ENCODE measurements at regions not wholly inside any gene's neighbourhood (a gene's known extent, or its start where the extent isn't known, plus 50 kb on each side); places are given as distances from the start of the nearest gene placed in this dataset.

DNA sequence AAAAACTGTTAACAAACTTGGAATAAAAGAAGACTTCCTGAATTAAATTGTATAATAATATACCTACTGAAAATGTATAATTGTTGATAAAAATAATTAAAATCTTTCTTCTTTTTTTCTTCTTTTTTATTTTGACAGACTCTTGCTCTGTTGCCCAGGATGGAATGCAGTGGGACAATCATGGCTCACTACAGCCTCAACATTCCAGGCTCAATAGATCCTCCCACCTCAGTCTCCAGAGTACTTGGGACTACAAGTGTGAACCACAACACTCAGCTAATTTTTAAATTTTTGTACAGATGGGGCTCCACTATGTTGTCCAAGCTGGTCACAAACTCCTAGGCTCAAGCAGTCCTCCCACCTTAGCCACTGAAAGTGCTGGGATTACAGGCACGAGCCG is 1063.8 kb upstream of the CNTN5 start:
- Mint-ChIP-seq H3K9me3 (peaks cover 4% of the 10 kb centered on the region), H3K36me3 (ENCODE audit: low read depth) (no peaks in the 10 kb centered on the region), H3K27me3 (ENCODE audit: low read depth) (no peaks in the 10 kb centered on the region), H3K27ac (no peak overlapping the region), H3K4me3 (no peak overlapping the region), H3K4me1 (ENCODE audit: low read depth) (no peaks in the 10 kb centered on the region)
- DNase-seq (ENCODE audit: low spot score): no peak

DNA sequence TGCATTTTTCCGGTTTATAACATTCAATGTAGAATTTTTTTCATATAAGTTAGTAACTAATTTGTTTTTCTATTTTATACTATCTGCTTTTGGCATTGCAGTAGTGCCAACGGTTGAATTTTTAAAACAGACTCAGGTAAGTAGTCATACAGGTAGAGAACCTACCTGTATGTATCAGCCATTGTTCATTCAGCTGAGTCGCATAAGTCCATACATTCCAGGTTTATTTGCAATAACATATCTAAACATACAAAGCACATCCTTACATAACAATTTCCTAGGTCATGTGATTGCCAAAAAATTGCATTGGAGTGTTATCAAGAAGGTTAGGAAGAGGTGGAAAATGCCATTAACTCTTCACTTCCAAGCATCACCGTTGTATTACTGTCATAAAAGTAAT is 1059.3 kb upstream of the CNTN5 start:
- H3K9me3 Mint-ChIP-seq: peaks cover 15% of the 10 kb centered on the region
- H3K4me1 Mint-ChIP-seq (ENCODE audit: low read depth): no peaks in the 10 kb centered on the region
- no peak for DNase-seq (ENCODE audit: low spot score)
- H3K27ac Mint-ChIP-seq: no peak overlapping the region
- no peak overlapping the region for H3K4me3 Mint-ChIP-seq
- no peaks in the 10 kb centered on the region for H3K27me3 Mint-ChIP-seq (ENCODE audit: low read depth)
- H3K36me3 Mint-ChIP-seq (ENCODE audit: low read depth): no peaks in the 10 kb centered on the region

DNA sequence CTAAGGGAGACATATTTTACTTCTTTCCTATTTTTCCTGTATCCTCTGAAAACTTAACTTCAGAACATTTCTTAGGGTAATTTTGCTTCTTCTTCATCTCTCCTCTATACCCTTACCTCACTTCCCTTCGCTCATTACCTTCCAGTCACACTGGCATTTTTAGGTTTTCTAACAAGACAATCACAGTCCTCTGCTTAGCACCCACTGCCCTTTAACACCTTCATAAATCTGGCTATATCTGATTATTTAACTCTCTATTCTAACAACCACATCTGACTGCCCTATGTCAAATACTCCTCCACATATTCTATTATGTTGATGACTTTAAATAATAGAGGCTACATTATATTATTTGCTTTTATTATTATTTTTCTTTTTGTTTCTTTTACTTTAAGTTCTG is 1058.0 kb upstream of the CNTN5 start:
- H3K27me3 Mint-ChIP-seq (ENCODE audit: low read depth): no peaks in the 10 kb centered on the region
- H3K9me3 Mint-ChIP-seq: peaks cover 22% of the 10 kb centered on the region
- H3K36me3 Mint-ChIP-seq (ENCODE audit: low read depth): no peaks in the 10 kb centered on the region

DNA sequence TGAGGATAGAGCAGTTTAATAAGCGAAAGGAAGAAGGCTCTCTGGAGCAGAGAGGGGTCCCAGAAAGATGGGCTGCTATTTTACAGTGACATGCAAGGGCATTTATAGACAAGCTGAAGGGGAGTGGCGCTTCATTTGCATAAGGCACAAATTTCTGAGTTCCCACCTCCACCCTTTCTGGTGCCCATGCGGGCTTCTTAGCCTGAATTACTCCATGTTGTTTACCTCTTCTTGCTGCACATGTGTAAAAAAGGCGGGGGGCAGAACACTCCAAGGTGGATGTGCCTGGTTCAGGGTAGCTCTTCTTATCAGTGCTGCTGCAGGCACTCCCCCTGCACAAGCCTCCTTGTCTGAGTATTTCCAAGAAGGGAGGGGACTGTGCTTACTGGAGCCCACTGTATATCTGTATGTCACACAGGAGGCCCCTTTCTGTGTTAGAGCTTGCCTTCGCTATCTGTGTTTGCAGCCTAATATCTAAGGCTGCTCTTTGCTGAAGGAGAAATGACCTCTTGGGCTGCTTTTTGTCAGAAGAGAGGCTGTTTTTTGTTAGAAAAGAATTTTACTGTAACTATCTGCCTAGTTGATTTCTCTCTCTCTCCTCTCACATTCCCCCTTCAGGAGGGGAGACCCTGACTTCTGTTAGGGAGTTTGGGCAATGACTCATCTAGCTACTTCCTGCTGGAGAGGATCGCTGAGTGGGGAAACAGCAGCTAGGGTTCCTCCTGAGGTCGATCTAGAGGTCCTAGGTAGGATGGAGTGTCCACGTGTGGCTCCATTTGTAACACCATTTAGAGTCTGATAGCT is 1057.0 kb upstream of the CNTN5 start:
- DNase-seq (ENCODE audit: low spot score): no peak
- H3K36me3 Mint-ChIP-seq (ENCODE audit: low read depth): no peaks in the 10 kb centered on the region
- no peaks in the 10 kb centered on the region for H3K27me3 Mint-ChIP-seq (ENCODE audit: low read depth)
- no peak overlapping the region for H3K27ac Mint-ChIP-seq
- no peaks in the 10 kb centered on the region for H3K4me1 Mint-ChIP-seq (ENCODE audit: low read depth)
- H3K9me3 Mint-ChIP-seq: peaks cover 22% of the 10 kb centered on the region
- no peak overlapping the region for H3K4me3 Mint-ChIP-seq

More for the DNA sequence above, 1058.0 kb upstream of the CNTN5 start:
- no peaks in the 10 kb centered on the region for H3K4me1 Mint-ChIP-seq (ENCODE audit: low read depth)
- H3K4me3 Mint-ChIP-seq: no peak overlapping the region
- no peak for DNase-seq (ENCODE audit: low spot score)
- no peak overlapping the region for H3K27ac Mint-ChIP-seq

DNA sequence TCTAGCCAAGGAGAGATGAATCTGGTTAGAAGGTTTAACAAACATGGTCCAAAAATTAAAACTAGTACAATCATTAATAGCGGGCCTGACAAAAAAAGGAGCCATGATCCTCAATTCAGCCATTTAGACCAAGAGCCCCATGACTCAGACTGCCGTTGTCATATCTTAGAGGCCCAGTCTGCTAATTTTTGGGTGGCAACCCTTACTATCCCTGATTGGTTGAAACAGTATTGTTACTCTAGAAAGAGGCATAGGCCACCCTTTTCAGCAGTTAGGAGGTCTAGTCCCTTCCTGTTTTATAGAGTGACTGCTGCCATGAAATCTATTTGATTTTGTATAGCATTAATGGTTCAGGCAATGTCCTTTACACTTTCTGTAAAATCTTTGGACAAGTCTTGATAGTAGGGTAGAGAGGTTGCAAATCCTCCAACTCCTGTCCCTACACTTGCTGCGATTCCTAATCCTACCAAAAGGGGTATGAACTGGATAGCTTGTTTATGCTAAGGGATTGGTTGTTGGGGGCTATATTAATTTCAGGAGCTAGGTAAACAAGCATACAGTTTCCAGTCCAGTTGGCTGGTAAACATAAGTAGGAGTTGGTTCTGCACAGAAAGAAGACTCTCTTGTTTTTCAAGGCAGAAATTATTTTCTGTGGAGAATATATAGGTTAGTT is 1056.3 kb upstream of the CNTN5 start:
- Mint-ChIP-seq H3K9me3 (peaks cover 22% of the 10 kb centered on the region), H3K27ac (no peak overlapping the region), H3K4me3 (no peak overlapping the region), H3K4me1 (ENCODE audit: low read depth) (no peaks in the 10 kb centered on the region), H3K27me3 (ENCODE audit: low read depth) (no peaks in the 10 kb centered on the region), H3K36me3 (ENCODE audit: low read depth) (no peaks in the 10 kb centered on the region)
- DNase-seq (ENCODE audit: low spot score): no peak

DNA sequence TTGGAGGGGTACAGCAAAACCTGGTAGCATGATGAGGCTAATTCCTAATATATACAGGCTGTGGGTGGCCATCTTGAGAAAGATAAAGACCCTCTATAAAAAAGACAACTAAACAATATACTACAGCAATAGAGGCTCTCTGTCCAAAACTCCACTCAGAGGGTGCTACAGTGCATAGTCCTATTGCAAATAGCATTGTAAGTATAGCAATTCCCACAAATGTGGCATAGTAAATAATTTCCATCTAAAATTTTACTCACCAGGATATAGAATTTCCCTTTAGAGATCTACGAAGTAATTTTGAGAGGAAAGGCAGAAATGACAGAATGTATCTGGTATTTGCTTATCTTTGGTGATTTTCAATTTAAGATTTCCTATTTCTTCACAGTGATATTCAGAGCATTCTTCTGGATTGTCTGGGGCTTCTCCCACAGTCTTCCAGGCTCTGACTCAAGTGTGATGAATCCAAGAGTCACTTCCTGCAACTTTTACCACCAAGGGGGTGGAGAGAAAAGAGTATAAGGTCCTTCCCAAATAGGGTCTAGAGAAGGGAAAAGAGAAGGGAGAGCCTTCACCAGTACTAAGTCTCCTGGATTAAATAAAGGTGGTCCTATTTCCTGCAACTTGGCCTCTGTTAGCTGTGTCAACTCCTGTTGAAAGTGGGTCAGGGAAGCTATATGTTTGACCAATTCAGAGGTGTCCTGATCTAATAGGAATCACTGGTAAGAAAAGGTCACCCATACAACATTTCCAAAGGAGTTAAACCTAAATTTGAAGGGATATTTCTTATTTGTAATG is 1054.7 kb upstream of the CNTN5 start:
- Mint-ChIP-seq H3K36me3 (ENCODE audit: low read depth) (no peaks in the 10 kb centered on the region), H3K27ac (no peak overlapping the region), H3K9me3 (peaks cover 28% of the 10 kb centered on the region), H3K4me1 (ENCODE audit: low read depth) (no peaks in the 10 kb centered on the region), H3K4me3 (no peak overlapping the region), H3K27me3 (ENCODE audit: low read depth) (no peaks in the 10 kb centered on the region)
- DNase-seq (ENCODE audit: low spot score): no peak

DNA sequence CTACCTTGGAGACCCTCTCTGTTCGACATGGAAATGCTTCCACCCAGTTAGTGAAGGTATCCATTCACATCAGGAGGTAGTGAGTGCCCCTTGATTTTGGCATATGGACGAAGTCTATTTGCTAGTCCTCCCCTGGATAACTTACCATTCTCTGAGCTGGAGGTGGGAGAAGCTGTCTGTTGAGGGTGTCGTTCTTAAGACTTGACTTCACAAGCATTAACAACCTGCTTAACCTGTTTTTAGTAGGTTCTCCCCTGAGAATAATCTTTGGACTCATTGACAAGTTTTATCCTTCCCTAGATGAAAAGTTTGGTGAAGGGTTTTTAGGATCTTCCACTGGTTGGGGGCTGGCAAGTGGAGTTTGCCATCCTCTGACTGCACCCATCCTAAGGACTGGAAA is 1053.8 kb upstream of the CNTN5 start:
- no peaks in the 10 kb centered on the region for H3K4me1 Mint-ChIP-seq (ENCODE audit: low read depth)
- H3K4me3 Mint-ChIP-seq: no peak overlapping the region
- peaks cover 28% of the 10 kb centered on the region for H3K9me3 Mint-ChIP-seq

DNA sequence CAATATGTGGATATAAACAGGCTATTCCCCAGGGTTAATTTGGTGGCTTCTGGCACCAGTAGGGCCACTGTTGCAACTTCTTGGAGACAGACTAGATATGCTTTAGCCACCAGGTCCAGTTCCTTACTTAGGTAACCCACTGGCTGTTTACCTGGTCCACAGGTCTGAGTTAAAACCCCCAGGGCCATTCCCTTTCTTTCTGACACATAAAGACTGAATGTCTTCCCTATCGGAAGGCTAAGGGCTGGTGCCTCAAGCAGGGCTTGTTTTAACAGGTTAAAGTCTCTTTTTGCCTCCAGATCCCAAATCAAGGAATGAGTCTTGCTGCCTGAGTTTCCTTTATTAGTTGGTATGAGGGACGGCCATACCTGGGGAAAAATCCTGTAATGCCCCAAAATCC is 1052.7 kb upstream of the CNTN5 start:
- no peaks in the 10 kb centered on the region for H3K27me3 Mint-ChIP-seq (ENCODE audit: low read depth)
- H3K36me3 Mint-ChIP-seq (ENCODE audit: low read depth): no peaks in the 10 kb centered on the region

More for the DNA sequence above, 1053.8 kb upstream of the CNTN5 start:
- Mint-ChIP-seq H3K27me3 (ENCODE audit: low read depth) (no peaks in the 10 kb centered on the region), H3K27ac (no peak overlapping the region), H3K36me3 (ENCODE audit: low read depth) (no peaks in the 10 kb centered on the region)
- no peak for DNase-seq (ENCODE audit: low spot score)

DNA sequence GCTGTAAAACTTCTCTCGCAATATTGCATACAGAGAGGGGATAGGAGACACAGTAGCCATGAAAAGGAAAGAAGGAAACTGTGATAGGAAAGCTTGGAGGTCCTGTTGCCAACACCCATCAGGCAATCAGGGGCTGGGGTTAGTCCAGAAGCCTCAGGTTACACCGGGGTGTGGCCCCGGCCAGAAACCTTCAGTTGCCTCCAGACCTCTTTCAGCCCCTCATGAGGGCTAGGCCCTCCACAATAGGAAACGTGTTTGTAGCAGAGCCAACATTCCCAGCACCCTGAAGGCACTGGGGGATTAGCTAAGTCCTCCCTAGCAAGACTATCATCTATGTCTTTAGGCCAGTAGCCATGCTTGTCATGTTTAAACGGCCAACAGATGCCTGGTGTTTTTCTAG is 1048.0 kb upstream of the CNTN5 start:
- H3K27ac Mint-ChIP-seq: no peak overlapping the region
- H3K36me3 Mint-ChIP-seq (ENCODE audit: low read depth): no peaks in the 10 kb centered on the region
- no peak for DNase-seq (ENCODE audit: low spot score)
- H3K4me3 Mint-ChIP-seq: no peak overlapping the region
- H3K27me3 Mint-ChIP-seq (ENCODE audit: low read depth): no peaks in the 10 kb centered on the region
- peaks cover 6% of the 10 kb centered on the region for H3K9me3 Mint-ChIP-seq
- H3K4me1 Mint-ChIP-seq (ENCODE audit: low read depth): no peaks in the 10 kb centered on the region

More for the DNA sequence above, 1052.7 kb upstream of the CNTN5 start:
- Mint-ChIP-seq H3K27ac (no peak overlapping the region), H3K4me3 (no peak overlapping the region), H3K4me1 (ENCODE audit: low read depth) (no peaks in the 10 kb centered on the region), H3K9me3 (peaks cover 21% of the 10 kb centered on the region)
- DNase-seq (ENCODE audit: low spot score): no peak

DNA sequence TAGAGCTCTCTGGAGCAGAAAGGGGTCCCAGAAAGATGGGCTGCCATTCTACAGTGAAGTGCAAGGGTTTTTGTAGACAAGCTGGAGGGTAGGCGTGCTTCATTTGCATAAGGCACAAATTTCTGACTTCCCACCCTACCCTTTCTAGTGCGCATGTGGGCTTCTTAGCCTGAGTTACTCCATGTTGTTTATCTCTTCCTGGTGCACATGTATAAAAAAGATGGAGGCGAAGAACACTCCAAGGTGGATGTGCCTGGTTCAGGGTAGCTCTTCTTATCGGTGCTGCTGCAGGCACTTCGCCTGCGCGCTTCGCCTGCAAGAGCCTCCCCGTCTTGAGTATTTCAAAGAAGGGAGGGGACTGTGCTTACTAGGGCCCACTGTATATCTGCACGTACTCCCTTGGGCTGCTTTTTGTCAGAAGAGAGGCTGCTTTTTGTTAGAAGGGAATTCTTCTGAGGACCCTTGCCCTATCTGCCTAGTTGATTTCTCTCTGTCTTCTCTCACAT is 1047.3 kb upstream of the CNTN5 start:
- DNase-seq (ENCODE audit: low spot score): no peak
- Mint-ChIP-seq H3K27me3 (ENCODE audit: low read depth) (no peaks in the 10 kb centered on the region), H3K9me3 (peaks cover 6% of the 10 kb centered on the region), H3K4me3 (no peak overlapping the region), H3K36me3 (ENCODE audit: low read depth) (no peaks in the 10 kb centered on the region), H3K27ac (no peak overlapping the region), H3K4me1 (ENCODE audit: low read depth) (no peaks in the 10 kb centered on the region)

DNA sequence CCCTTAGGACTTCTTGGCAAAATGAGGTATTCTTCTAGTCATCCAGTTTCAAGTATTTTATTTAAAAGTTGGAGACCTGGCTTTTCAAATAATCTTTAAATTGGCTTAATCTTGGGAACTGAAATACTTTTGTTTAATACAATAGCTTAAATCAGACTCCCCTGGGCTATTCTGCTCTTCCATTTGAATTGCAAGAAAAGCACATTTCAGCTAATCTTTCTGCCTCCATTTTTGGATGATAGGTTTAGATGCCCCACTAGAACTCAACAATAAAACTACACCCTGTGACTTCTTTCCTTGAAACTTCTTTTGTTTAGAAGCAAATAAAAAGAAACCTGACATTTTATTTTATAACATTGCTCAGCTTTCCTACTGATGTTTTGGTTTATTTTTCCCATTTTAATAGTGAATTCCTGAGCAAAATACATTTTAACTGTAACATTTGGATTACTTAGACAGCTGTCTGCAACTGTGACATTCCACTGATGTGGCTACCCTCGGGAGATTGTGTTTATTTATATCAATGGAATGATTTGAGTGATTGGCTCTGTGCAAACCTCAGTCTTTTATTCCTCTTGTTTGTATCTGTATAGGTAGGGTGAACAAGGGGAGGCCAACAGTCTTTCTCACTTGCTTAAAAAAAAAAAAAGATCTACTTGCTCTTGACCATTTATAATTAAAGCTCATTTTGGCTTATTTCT is 1045.8 kb upstream of the CNTN5 start:
- no peaks in the 10 kb centered on the region for H3K27me3 Mint-ChIP-seq (ENCODE audit: low read depth)

DNA sequence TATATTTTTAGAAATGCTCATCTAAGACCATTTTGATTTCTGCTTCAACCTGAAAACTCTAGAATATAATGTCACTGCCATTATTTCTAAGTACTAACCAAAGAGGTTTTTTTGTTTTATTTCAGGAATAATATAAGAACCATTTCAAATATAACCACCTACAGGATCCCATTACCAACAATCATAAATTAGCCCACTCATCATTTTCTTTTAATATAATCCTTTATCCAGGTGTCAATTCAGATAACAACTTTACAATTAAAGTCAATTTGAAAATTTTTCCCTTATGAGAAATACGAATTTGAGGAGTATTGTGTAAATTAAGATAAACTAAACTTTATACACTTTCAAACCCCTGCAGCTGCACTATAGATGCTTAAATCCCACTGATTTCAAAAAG is 1043.0 kb upstream of the CNTN5 start:
- H3K36me3 Mint-ChIP-seq (ENCODE audit: low read depth): no peaks in the 10 kb centered on the region
- DNase-seq (ENCODE audit: low spot score): no peak
- no peak overlapping the region for H3K27ac Mint-ChIP-seq
- H3K27me3 Mint-ChIP-seq (ENCODE audit: low read depth): no peaks in the 10 kb centered on the region
- H3K9me3 Mint-ChIP-seq: peaks cover 5% of the 10 kb centered on the region
- H3K4me3 Mint-ChIP-seq: no peak overlapping the region
- no peaks in the 10 kb centered on the region for H3K4me1 Mint-ChIP-seq (ENCODE audit: low read depth)

More for the DNA sequence above, 1045.8 kb upstream of the CNTN5 start:
- Mint-ChIP-seq H3K27ac (no peak overlapping the region), H3K9me3 (peaks cover 5% of the 10 kb centered on the region), H3K36me3 (ENCODE audit: low read depth) (no peaks in the 10 kb centered on the region), H3K4me1 (ENCODE audit: low read depth) (no peaks in the 10 kb centered on the region), H3K4me3 (no peak overlapping the region)
- DNase-seq (ENCODE audit: low spot score): no peak

DNA sequence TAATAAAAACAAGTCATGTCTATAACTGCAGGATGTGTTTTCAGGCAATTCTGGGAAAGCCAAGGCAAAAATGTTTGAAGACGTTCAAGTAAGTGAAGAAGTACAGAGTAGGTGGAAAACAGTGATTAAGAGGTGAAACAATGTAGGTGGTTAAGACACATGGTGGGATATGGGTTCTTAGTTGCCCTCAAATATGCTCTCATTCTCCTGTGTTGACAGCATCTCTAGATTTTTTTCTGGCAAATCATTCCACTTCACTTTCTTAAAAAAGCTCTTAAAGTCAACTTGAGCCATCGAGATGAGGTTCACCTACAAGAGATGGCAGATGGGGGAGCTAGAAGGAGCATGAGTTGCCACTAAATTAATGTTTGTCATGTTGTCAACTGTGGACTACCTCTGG is 1041.0 kb upstream of the CNTN5 start:
- H3K4me1 Mint-ChIP-seq (ENCODE audit: low read depth): no peaks in the 10 kb centered on the region

More for the DNA sequence above, 1041.0 kb upstream of the CNTN5 start:
- Mint-ChIP-seq H3K9me3 (peaks cover 9% of the 10 kb centered on the region), H3K27ac (no peak overlapping the region), H3K27me3 (ENCODE audit: low read depth) (no peaks in the 10 kb centered on the region), H3K4me3 (no peak overlapping the region), H3K36me3 (ENCODE audit: low read depth) (no peaks in the 10 kb centered on the region)
- DNase-seq (ENCODE audit: low spot score): no peak

Measured in T-helper 2 cell treated with Interferon-gamma antibody and Interleukin-4, amounts not matched to agents 5 μg/mL and 100 μg/mL, for 36 hours (primary cell).